HEK293T (cell line): ENCODE measurements at regions not wholly inside any gene's neighbourhood (a gene's known extent, or its start where the extent isn't known, plus 50 kb on each side); places are given as distances from the start of the nearest gene placed in this dataset.

Source experiments
- ARNT ChIP-seq: fragments of 450-650 bp; IDR thresholded peaks from 2 replicates; pipeline ENCODE4 v1.6.1; 2017; ENCODE audit warnings: mild to moderate bottlenecking
- ELF4 ChIP-seq: fragments of 450-650 bp; IDR thresholded peaks from 2 replicates; pipeline ENCODE4 v1.6.1; 2017; ENCODE audit warnings: antibody characterized with exemption
- HDGF ChIP-seq: fragments of 450-650 bp; IDR thresholded peaks from 2 replicates; pipeline ENCODE4 v1.6.1; 2017; ENCODE audit warnings: antibody characterized with exemption, borderline replicate concordance
- PKNOX1 ChIP-seq: fragments of 450-650 bp; IDR thresholded peaks from 2 replicates; pipeline ENCODE4 v1.6.1; 2016
- SP1 ChIP-seq: fragments of 450-650 bp; IDR thresholded peaks from 2 replicates; pipeline ENCODE4 v1.6.1; 2017

- TF ChIP-seq SP1 (no peak), PKNOX1 (no peak), HDGF (no peak), ELF4 (no peak), ARNT (no peak)
Observed at GRCh38 chr6:134651519-134651918, 298.4 kb downstream of the ALDH8A1 start.
